HCT116 (cell line): ENCODE measurements at regions not wholly inside any gene's neighbourhood (a gene's known extent, or its start where the extent isn't known, plus 50 kb on each side); places are given as distances from the start of the nearest gene placed in this dataset.

Experiments
- ATAC-seq: fragments of 200-7000 bp; cut with Tn5 transposase; 2 replicates; pipeline ENCODE4 v1.9.1; 2020; ENCODE audit warnings: mild to moderate bottlenecking, moderate library complexity
- BruUV-seq: library from RNA; stranded (reverse); fragments of 400-500 nt; replicated peaks from 2 replicates; lab custom pipeline; 2021; lab: Mats Ljungman, UMichigan
- CTCF ChIA-PET: fragments of 300-600 bp; sonication (Branson Sonifier 250); formaldehyde crosslinking; loops from one replicate; lab custom pipeline; 2021; ENCODE audit warnings: antibody characterized with exemption; lab: Charles Lee
- POLR2A ChIA-PET: fragments of 300-600, 350-600 bp; sonication (Branson Sonifier 250); formaldehyde crosslinking; loops from one replicate; lab custom pipeline; 2021; ENCODE audit warnings: antibody characterized with exemption; lab: Charles Lee
- RAD21 ChIA-PET, 2 experiments: fragments of 300-600 bp; sonication (Branson Sonifier 250); formaldehyde crosslinking; loops; one replicate each; lab custom pipeline; 2023; ENCODE audit warnings: low total read pairs in 2 of 2; ENCODE audit not compliant: uncharacterized antibody in 2 of 2, unreplicated experiment in 2 of 2, low non-redundant PET in 1 of 2; lab: Charles Lee
- DNase-seq: peaks from one replicate; pipeline ENCODE4 v3.0.0-alpha.2; 2010; ENCODE audit warnings: low read depth, low spot score
- H2AFZ ChIP-seq: fragments of 200-600 bp; shearing (Covaris generic), sonication (generic); 2 replicates; pipeline ENCODE4 v1.6.1; 2017; ENCODE audit warnings: low read depth, mixed run types, mixed read lengths, antibody characterized with exemption, low read length; ENCODE audit not compliant: poor library complexity, severe bottlenecking
- H3K27ac ChIP-seq: 2 replicates; pipeline ENCODE4 v1.5.1; 2012; ENCODE audit warnings: low read depth, low read length
- H3K27me3 ChIP-seq: fragments of 200-600 bp; sonication (generic); 2 replicates; pipeline ENCODE4 v1.6.1; 2016; ENCODE audit warnings: mixed run types, low read length, mixed read lengths; ENCODE audit not compliant: insufficient read depth
- H3K36me3 ChIP-seq, 2 experiments: fragments of 200-500 bp in 1 of 2; fragments of 200-600 bp in 1 of 2; sonication (Bioruptor generic) in 1 of 2; sonication (generic) in 1 of 2; 2 replicates each; pipeline versions ENCODE4 v1.5.1 to v1.6.1; 2014 to 2016; ENCODE audit warnings: low read length in 2 of 2, inconsistent platforms in 1 of 2, mixed read lengths in 1 of 2, mixed run types in 1 of 2; ENCODE audit not compliant: insufficient read depth in 2 of 2, control insufficient read depth in 1 of 2
- H3K4me1 ChIP-seq, 2 experiments: fragments of 200-600 bp in 1 of 2; sonication (generic) in 1 of 2; 2 replicates each; pipeline versions ENCODE4 v1.5.1 to v1.6.1; 2012 to 2017; ENCODE audit warnings: low read length in 2 of 2, inconsistent platforms in 1 of 2, mild to moderate bottlenecking in 1 of 2, mixed read lengths in 1 of 2, mixed run types in 1 of 2, moderate library complexity in 1 of 2; ENCODE audit not compliant: insufficient read depth in 2 of 2, control insufficient read depth in 1 of 2
- H3K4me2 ChIP-seq: fragments of 200-600 bp; sonication (generic); 2 replicates; pipeline ENCODE4 v1.6.1; 2017; ENCODE audit warnings: mixed run types, low read length, mixed read lengths
- H3K4me3 ChIP-seq, 2 experiments: fragments of 200-600 bp in 1 of 2; sonication (generic) in 1 of 2; replicated peaks in 1 of 2; 2 replicates each; pipeline ENCODE4 v1.5.1; 2011 to 2016; ENCODE audit warnings: low read length in 2 of 2, control low read depth in 1 of 2, low read depth in 1 of 2, mild to moderate bottlenecking in 1 of 2, mixed read lengths in 1 of 2, mixed run types in 1 of 2
- H3K79me2 ChIP-seq: fragments of 200-600 bp; sonication (generic); 2 replicates; pipeline ENCODE4 v1.6.1; 2017; ENCODE audit warnings: mild to moderate bottlenecking, mixed run types, low read length, moderate library complexity, mixed read lengths; ENCODE audit not compliant: insufficient read depth
- H3K9ac ChIP-seq: fragments of 200-600 bp; sonication (generic); 2 replicates; pipeline ENCODE4 v1.6.1; 2016; ENCODE audit warnings: low read length, mixed read lengths
- H3K9me2 ChIP-seq: fragments of 200-600 bp; sonication (generic), shearing (Covaris generic); 2 replicates; pipeline ENCODE4 v1.6.1; 2017; ENCODE audit warnings: mixed run types, mild to moderate bottlenecking, moderate library complexity; ENCODE audit not compliant: insufficient read depth
- H3K9me3 ChIP-seq, 2 experiments: fragments of 200-500 bp in 1 of 2; fragments of 200-600 bp in 1 of 2; sonication (Bioruptor generic) in 1 of 2; sonication (generic) in 1 of 2; 2 replicates each; pipeline ENCODE4 v1.6.1; 2014 to 2017; ENCODE audit warnings: low read length in 2 of 2, mixed read lengths in 2 of 2, inconsistent platforms in 1 of 2, low read depth in 1 of 2, mild to moderate bottlenecking in 1 of 2, mixed run types in 1 of 2, moderate library complexity in 1 of 2; ENCODE audit not compliant: control insufficient read depth in 1 of 2, insufficient read depth in 1 of 2
- H4K20me1 ChIP-seq: fragments of 200-600 bp; sonication (generic), shearing (Covaris generic); 2 replicates; pipeline ENCODE4 v1.6.1; 2017; ENCODE audit warnings: mixed run types, mild to moderate bottlenecking, moderate library complexity; ENCODE audit not compliant: insufficient read depth
- CEBPB ChIP-seq: IDR thresholded peaks from 2 replicates; pipeline ENCODE4 v1.6.1; 2012; ENCODE audit warnings: low read depth
- ELF1 ChIP-seq: IDR thresholded peaks from 2 replicates; pipeline ENCODE4 v1.6.1; 2012; ENCODE audit warnings: low read depth, borderline replicate concordance
- EZH2 ChIP-seq: fragments of 200-600 bp; sonication (generic); IDR thresholded peaks from 2 replicates; pipeline ENCODE4 v1.6.1; 2017; ENCODE audit warnings: antibody characterized with exemption, mixed run types
- RAD21 ChIP-seq: IDR thresholded peaks from 2 replicates; pipeline ENCODE4 v1.6.1; 2012; ENCODE audit warnings: low read depth, mild to moderate bottlenecking
- SIN3A ChIP-seq: IDR thresholded peaks from 2 replicates; pipeline ENCODE4 v1.6.1; 2012; ENCODE audit warnings: low read depth
- SRF ChIP-seq: IDR thresholded peaks from 2 replicates; pipeline ENCODE4 v1.6.1; 2012; ENCODE audit warnings: low read depth
- ZFX ChIP-seq: fragments of 450-650 bp; IDR thresholded peaks from 2 replicates; pipeline ENCODE4 v1.6.1; 2017
- intact Hi-C: fragments of 100-400 bp; cut with micrococcal nuclease; formaldehyde crosslinking; loops from 2 replicates; pipeline ENCODE4 v1.10.0; 2022
- TF ChIP-seq, protein P1 (sequence below): IDR thresholded peaks from 2 replicates; pipeline ENCODE4 v1.6.1; 2012
- TF ChIP-seq, protein P2 (sequence below): IDR thresholded peaks from 2 replicates; pipeline ENCODE4 v1.6.1; 2011; ENCODE audit warnings: mild to moderate bottlenecking, low read length, moderate library complexity; ENCODE audit not compliant: insufficient replicate concordance; ENCODE audit errors: extremely low read depth

DNA sequence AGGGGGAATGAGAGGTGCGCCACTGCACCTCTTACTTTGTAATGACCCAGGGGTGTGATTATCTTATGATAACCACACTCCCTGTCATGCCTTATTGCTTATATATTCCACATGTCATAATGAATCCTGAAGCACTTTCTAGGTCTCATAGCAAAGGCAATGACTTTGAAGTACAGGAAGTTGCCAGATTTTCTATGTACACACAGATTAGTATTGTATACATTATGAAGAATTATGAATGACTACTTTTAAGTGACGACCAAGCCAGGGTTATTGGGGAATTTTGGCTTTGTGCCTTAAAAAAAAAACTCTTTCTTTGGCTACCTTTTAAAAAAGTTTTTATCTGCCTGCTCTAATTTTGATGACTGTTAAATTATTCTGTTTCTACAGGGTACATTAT is 269.6 kb downstream of the MDFIC start:
- TF ChIP-seq, protein P1, sequence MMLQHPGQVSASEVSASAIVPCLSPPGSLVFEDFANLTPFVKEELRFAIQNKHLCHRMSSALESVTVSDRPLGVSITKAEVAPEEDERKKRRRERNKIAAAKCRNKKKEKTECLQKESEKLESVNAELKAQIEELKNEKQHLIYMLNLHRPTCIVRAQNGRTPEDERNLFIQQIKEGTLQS, result no peak
- TF ChIP-seq RAD21, result no peak
- TF ChIP-seq EZH2, result no peak
- TF ChIP-seq, protein P2, sequence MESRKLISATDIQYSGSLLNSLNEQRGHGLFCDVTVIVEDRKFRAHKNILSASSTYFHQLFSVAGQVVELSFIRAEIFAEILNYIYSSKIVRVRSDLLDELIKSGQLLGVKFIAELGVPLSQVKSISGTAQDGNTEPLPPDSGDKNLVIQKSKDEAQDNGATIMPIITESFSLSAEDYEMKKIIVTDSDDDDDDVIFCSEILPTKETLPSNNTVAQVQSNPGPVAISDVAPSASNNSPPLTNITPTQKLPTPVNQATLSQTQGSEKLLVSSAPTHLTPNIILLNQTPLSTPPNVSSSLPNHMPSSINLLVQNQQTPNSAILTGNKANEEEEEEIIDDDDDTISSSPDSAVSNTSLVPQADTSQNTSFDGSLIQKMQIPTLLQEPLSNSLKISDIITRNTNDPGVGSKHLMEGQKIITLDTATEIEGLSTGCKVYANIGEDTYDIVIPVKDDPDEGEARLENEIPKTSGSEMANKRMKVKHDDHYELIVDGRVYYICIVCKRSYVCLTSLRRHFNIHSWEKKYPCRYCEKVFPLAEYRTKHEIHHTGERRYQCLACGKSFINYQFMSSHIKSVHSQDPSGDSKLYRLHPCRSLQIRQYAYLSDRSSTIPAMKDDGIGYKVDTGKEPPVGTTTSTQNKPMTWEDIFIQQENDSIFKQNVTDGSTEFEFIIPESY, result no peak
- no peak for TF ChIP-seq SRF
- no peak for TF ChIP-seq ZFX
- TF ChIP-seq SIN3A, result no peak
- TF ChIP-seq CEBPB, result no peak
- no peak for TF ChIP-seq ELF1
- TF ChIP-seq, all 23 proteins: peak for 0
- H3K27me3 ChIP-seq, result no peaks in the 10 kb centered on the region
- ATAC-seq (no peak), DNase-seq (no peak)
- H4K20me1 ChIP-seq, result no peaks in the 10 kb centered on the region
- H3K79me2 ChIP-seq, result no peaks in the 10 kb centered on the region
- no peaks in the 10 kb centered on the region for H3K36me3 ChIP-seq
- BruUV-seq, result no TSS peak
- RAD21 ChIA-PET, result no interaction called here
- H3K27ac ChIP-seq, result no peak overlapping the region
- POLR2A ChIA-PET, result no interaction called here
- H3K9ac ChIP-seq, result no peak overlapping the region
- CTCF ChIA-PET, result no interaction called here
- H3K4me3 ChIP-seq, result no peak overlapping the region
- no peak overlapping the region for H3K4me2 ChIP-seq
- H3K4me1 ChIP-seq, result no peaks in the 10 kb centered on the region
- H3K9me2 ChIP-seq, result no peaks in the 10 kb centered on the region
- intact Hi-C loops, result no loop called here
- H2AFZ ChIP-seq, result no peak overlapping the region
- no peaks in the 10 kb centered on the region for H3K9me3 ChIP-seq
